Trophoblast cell (in vitro differentiated cells and primary cell): ENCODE measurements at regions not wholly inside any gene's neighbourhood (a gene's known extent, or its start where the extent isn't known, plus 50 kb on each side); places are given as distances from the start of the nearest gene placed in this dataset.
"Not testable (repeated sequence)": the region's sequence is repeated elsewhere in the genome, so short reads cannot be mapped to it uniquely, and the experiment has no call there.

ENCODE experiments used
- DNase-seq, 2 donors: peaks; one replicate each; pipeline ENCODE4 v3.0.0-alpha.2; 2016
- H2AFZ ChIP-seq: 2 replicates; pipeline ENCODE4 v1.6.1; 2013; ENCODE audit warnings: low read length, moderate library complexity, mild to moderate bottlenecking; ENCODE audit not compliant: insufficient read depth, poor library complexity
- H2AK5ac ChIP-seq: 2 replicates; pipeline ENCODE4 v1.6.1; 2013; ENCODE audit warnings: mild to moderate bottlenecking, low read length
- H2BK120ac ChIP-seq: 2 replicates; pipeline ENCODE4 v1.6.1; 2013; ENCODE audit warnings: low read length, mild to moderate bottlenecking, moderate library complexity; ENCODE audit not compliant: insufficient read depth, poor library complexity
- H2BK12ac ChIP-seq: 2 replicates; pipeline ENCODE4 v1.6.1; 2013; ENCODE audit warnings: mild to moderate bottlenecking, low read length, moderate library complexity
- H2BK5ac ChIP-seq: 2 replicates; pipeline ENCODE4 v1.6.1; 2013; ENCODE audit warnings: low read length, low read depth, moderate library complexity, mild to moderate bottlenecking; ENCODE audit not compliant: poor library complexity
- H3K14ac ChIP-seq: 2 replicates; pipeline ENCODE4 v1.6.1; 2013; ENCODE audit warnings: mild to moderate bottlenecking, low read length
- H3K18ac ChIP-seq: 2 replicates; pipeline ENCODE4 v1.6.1; 2013; ENCODE audit warnings: mild to moderate bottlenecking, low read length
- H3K23ac ChIP-seq: 2 replicates; pipeline ENCODE4 v1.6.1; 2013; ENCODE audit warnings: low read length
- H3K27ac ChIP-seq: 2 replicates; pipeline ENCODE4 v1.5.1; 2013; ENCODE audit warnings: low read depth, mild to moderate bottlenecking, inconsistent platforms, low read length, moderate library complexity
- H3K27me3 ChIP-seq: 2 replicates; pipeline ENCODE4 v1.6.1; 2013; ENCODE audit warnings: inconsistent platforms, mild to moderate bottlenecking, low read length, moderate library complexity; ENCODE audit not compliant: insufficient read depth
- H3K36me3 ChIP-seq, 2 experiments: 1 replicate in 1 of 2; 2 replicates in 1 of 2; pipeline ENCODE4 v1.6.1; 2013; ENCODE audit warnings: low read length in 2 of 2, mild to moderate bottlenecking in 2 of 2, moderate library complexity in 1 of 2; ENCODE audit not compliant: insufficient read depth in 2 of 2, control insufficient read depth in 1 of 2
- H3K4ac ChIP-seq: 2 replicates; pipeline ENCODE4 v1.6.1; 2013; ENCODE audit warnings: low read depth, mild to moderate bottlenecking, low read length, moderate library complexity
- H3K4me1 ChIP-seq, 2 experiments: 1 replicate in 1 of 2; 2 replicates in 1 of 2; pipeline ENCODE4 v1.6.1; 2013; ENCODE audit warnings: low read length in 2 of 2, mild to moderate bottlenecking in 2 of 2, moderate library complexity in 1 of 2; ENCODE audit not compliant: insufficient read depth in 2 of 2, control insufficient read depth in 1 of 2
- H3K4me2 ChIP-seq: 2 replicates; pipeline ENCODE4 v1.6.1; 2013; ENCODE audit warnings: inconsistent platforms, mild to moderate bottlenecking, low read length, moderate library complexity
- H3K4me3 ChIP-seq: 2 replicates; pipeline ENCODE4 v1.5.1; 2013; ENCODE audit warnings: mild to moderate bottlenecking, low read depth, low read length, inconsistent platforms
- H3K79me1 ChIP-seq: one replicate; pipeline ENCODE4 v1.6.1; 2013; ENCODE audit warnings: low read length
- H3K79me2 ChIP-seq: 2 replicates; pipeline ENCODE4 v1.6.1; 2013; ENCODE audit warnings: low read length, mild to moderate bottlenecking; ENCODE audit not compliant: control insufficient read depth, insufficient read depth, poor library complexity
- H3K9ac ChIP-seq: 2 replicates; pipeline ENCODE4 v1.6.1; 2013; ENCODE audit warnings: mild to moderate bottlenecking, low read length
- H3K9me3 ChIP-seq: 2 replicates; pipeline ENCODE4 v1.6.1; 2013; ENCODE audit warnings: low read depth, mild to moderate bottlenecking, control low read depth, inconsistent platforms, low read length; ENCODE audit not compliant: insufficient read depth
- H4K12ac ChIP-seq: 2 replicates; pipeline ENCODE4 v1.6.1; 2013; ENCODE audit warnings: low read depth, mild to moderate bottlenecking, low read length, moderate library complexity
- H4K8ac ChIP-seq: 2 replicates; pipeline ENCODE4 v1.6.1; 2013; ENCODE audit warnings: low read depth, mild to moderate bottlenecking, low read length, moderate library complexity
- H4K91ac ChIP-seq: one replicate; pipeline ENCODE4 v1.6.1; 2013; ENCODE audit warnings: low read depth, mild to moderate bottlenecking, low read length, moderate library complexity
- WGBS: extraction: QIAGEN DNeasy Blood & Tissue Kit; methylation state at CpG from one replicate; pipeline ENCODE4 v1.1.7; 2013; ENCODE audit warnings: missing lambda C conversion rate; ENCODE audit not compliant: insufficient read length, insufficient coverage; ENCODE audit errors: extremely low coverage; 5-methylcytosine and 5-hydroxymethylcytosine counted together

DNA sequence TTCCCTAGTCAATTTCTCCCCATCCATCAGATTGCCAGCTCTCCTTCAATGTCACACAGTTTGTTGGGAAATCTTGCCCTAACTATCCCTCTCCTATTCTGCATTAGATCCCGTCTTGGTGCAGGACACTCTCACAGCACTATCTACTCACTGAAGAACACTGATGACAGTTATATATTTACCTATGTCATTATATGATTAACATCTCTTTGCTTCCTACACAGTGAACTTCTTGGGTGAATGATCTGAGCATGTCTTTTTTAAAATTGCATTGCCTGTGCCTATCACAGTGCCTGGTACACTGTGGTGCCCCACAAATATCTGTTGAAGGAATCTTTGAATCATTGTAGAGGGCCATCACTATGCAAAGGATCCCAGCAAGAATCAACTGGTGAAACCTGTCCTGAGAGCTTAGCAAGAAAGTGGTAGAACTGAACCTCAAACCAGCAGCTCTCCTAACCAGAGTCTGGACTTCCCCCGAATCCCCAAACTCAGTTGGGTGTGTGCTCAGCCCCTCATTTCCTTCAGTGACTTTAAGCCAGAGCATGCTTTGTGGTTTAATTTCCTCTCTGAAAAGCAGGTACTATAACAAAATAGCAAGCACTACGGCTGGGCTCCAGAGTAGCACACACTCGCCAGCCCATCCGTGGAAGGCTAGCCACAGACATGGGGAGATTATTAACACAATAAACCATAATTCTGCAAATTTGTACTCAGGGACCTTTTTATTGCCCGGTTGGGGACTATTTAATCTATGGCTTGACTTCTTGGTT lies 680.7 kb upstream of the SALL1 start:
- Histone ChIP-seq H3K27ac (no peak overlapping the region), H3K4me2 (no peak overlapping the region), H3K14ac (no peak overlapping the region), H3K4me1 (no peaks in the 10 kb centered on the region), H3K4me3 (no peak overlapping the region), H3K79me2 (no peaks in the 10 kb centered on the region), H3K79me1 (no peaks in the 10 kb centered on the region), H3K9me3 (no peaks in the 10 kb centered on the region), H2AK5ac (no peak overlapping the region), H3K23ac (no peak overlapping the region), H4K8ac (no peak overlapping the region), H3K4ac (no peak overlapping the region), H2AFZ (no peak overlapping the region), H3K27me3 (no peaks in the 10 kb centered on the region), H3K9ac (no peak overlapping the region), H4K12ac (no peak overlapping the region), H3K36me3 (no peaks in the 10 kb centered on the region), H3K18ac (no peak overlapping the region), H4K91ac (no peak overlapping the region), H2BK12ac (no peak overlapping the region), H2BK5ac (no peak overlapping the region), H2BK120ac (no peak overlapping the region)
- no CpG with 5 or more reads among the region's 6 CpGs for WGBS
- no peak for DNase-seq

DNA sequence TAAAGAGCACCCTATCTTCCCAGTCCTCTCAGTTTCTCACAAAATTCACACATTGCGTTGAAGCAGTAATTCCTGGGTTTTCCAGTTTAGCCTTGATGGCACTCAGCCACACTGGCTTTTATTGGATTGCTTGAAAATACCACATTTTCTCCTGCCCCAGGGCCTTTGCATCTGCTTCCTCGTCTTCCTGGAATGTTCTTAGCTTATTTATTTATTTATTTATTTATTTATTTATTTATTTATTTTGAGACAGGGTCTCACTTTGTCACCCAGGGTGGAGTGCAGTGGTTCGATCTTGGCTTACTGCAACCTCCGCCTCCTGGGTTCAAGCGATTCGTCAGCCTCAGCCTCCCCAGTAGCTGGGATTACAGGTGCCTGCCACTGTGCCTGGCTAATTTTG lies 680.0 kb upstream of the SALL1 start:
- H3K9me3 ChIP-seq, H3K9ac ChIP-seq, H4K12ac ChIP-seq, H3K18ac ChIP-seq, H3K27ac ChIP-seq, H3K4ac ChIP-seq, H3K36me3 ChIP-seq, H3K4me3 ChIP-seq, H4K8ac ChIP-seq, H2BK120ac ChIP-seq, H3K4me1 ChIP-seq, H2AK5ac ChIP-seq, H3K4me2 ChIP-seq, H2BK5ac ChIP-seq, H2BK12ac ChIP-seq, DNase-seq, H3K23ac ChIP-seq, H3K27me3 ChIP-seq, H3K79me1 ChIP-seq, H3K14ac ChIP-seq, H3K79me2 ChIP-seq, H2AFZ ChIP-seq, H4K91ac ChIP-seq: not testable (repeated sequence)
- no CpG with 5 or more reads among the region's 6 CpGs for WGBS

DNA sequence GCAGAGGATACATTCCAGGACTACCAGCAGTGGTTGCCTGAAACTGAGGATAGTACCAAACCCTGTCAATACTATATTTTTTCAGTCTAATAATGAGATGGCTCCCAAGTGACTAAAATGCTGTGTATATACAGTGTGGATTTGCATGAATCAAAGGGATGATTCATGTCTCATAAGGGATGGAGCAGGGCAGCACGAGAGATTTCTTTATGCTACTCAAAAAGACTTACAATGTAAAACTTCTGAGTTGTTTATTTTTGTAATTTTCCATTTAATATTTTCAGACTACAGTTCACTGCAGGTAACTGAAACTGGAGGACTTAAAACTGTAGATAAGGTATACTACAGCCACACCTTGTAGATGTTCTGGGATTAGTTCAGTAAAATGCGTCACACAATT lies 674.7 kb upstream of the SALL1 start:
- Histone ChIP-seq H3K14ac (no peak overlapping the region), H2BK12ac (no peak overlapping the region)

DNA sequence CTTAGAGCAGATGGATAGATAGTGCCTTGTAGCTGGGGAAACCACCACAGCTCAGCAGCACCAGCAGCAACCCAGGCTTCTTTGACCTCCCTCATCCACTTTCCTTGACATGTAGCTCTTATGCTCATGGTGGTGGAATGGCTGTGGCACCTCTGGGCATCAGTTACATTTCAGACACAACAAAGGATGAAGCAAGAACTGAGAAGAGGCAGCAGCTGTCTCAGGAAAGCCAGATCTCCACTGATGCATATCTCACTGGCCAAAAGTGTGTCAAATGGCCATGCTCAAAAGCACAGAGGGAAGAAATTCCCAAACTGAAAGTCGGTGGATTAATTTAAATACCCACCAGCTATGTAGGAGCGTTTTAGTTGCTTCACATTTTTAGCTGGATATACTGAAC lies 671.4 kb upstream of the SALL1 start:
- Histone ChIP-seq H4K8ac (no peak overlapping the region), H3K4me2 (no peak overlapping the region), H3K18ac (no peak overlapping the region), H3K79me1 (peaks cover 1% of the 10 kb centered on the region), H3K14ac (no peak overlapping the region), H3K9ac (no peak overlapping the region), H2BK120ac (no peak overlapping the region), H3K27me3 (no peaks in the 10 kb centered on the region), H3K9me3 (no peaks in the 10 kb centered on the region), H2BK12ac (no peak overlapping the region), H3K23ac (no peak overlapping the region), H2AFZ (no peak overlapping the region), H4K12ac (no peak overlapping the region), H3K36me3 (no peaks in the 10 kb centered on the region), H2AK5ac (no peak overlapping the region), H3K4me3 (no peak overlapping the region), H3K4me1 (peaks cover 4 to 7% of the 10 kb centered on the region in 2 experiments), H2BK5ac (no peak overlapping the region), H3K79me2 (no peaks in the 10 kb centered on the region), H3K27ac (no peak overlapping the region), H3K4ac (no peak overlapping the region), H4K91ac (no peak overlapping the region)
- DNase-seq, result no peak
- no CpG with 5 or more reads among the region's 2 CpGs for WGBS

More for the DNA sequence above, 674.7 kb upstream of the SALL1 start:
- no peaks in the 10 kb centered on the region for H3K9me3 ChIP-seq
- no peak overlapping the region for H3K4me3 ChIP-seq
- H3K79me2 ChIP-seq, result no peaks in the 10 kb centered on the region
- no peak overlapping the region for H2BK120ac ChIP-seq
- no peak overlapping the region for H2AK5ac ChIP-seq
- peaks cover 4 to 7% of the 10 kb centered on the region in 2 experiments for H3K4me1 ChIP-seq
- no peak overlapping the region for H3K4me2 ChIP-seq
- H4K8ac ChIP-seq, result no peak overlapping the region
- no peak overlapping the region for H3K4ac ChIP-seq
- H3K18ac ChIP-seq, result no peak overlapping the region
- no peaks in the 10 kb centered on the region for H3K27me3 ChIP-seq
- H2AFZ ChIP-seq, result no peak overlapping the region
- no peak for DNase-seq
- H3K9ac ChIP-seq, result no peak overlapping the region
- H4K12ac ChIP-seq, result no peak overlapping the region
- no peak overlapping the region for H2BK5ac ChIP-seq
- peaks cover 1% of the 10 kb centered on the region for H3K79me1 ChIP-seq
- WGBS, result no CpG with 5 or more reads among the region's 2 CpGs
- no peak overlapping the region for H4K91ac ChIP-seq
- H3K27ac ChIP-seq, result no peak overlapping the region
- no peak overlapping the region for H3K23ac ChIP-seq
- H3K36me3 ChIP-seq, result no peaks in the 10 kb centered on the region
